ENCODE measurements at regions not wholly inside any gene's neighbourhood (a gene's known extent, or its start where the extent isn't known, plus 50 kb on each side); places are given as distances from the start of the nearest gene placed in this dataset.
"Not testable (repeated sequence)": the region's sequence is repeated elsewhere in the genome, so short reads cannot be mapped to it uniquely, and the experiment has no call there.

- DNase-seq (peak; percentile 13), ATAC-seq (ENCODE audit: insufficient read depth, low read depth) (no peak)
- H3K27ac ChIP-seq (ENCODE audit: low read length) = no peak overlapping the region
- TF ChIP-seq EZH2 (IDR thresholded peaks at IDR 0.05; ENCODE audit: borderline replicate concordance, low read depth, low read length, severe bottlenecking) = no peak
- peak; percentile 49 for TF ChIP-seq CTCF (IDR thresholded peaks at IDR 0.05; ENCODE audit: borderline replicate concordance, extremely low read depth, low read length, poor library complexity, severe bottlenecking)
- no peaks in the 10 kb centered on the region for H3K79me2 ChIP-seq (ENCODE audit: insufficient read depth, low read length)
- no peak overlapping the region for H3K4me3 ChIP-seq (ENCODE audit: low read depth in 1 of 2, low read length in 2 of 2)
- H4K20me1 ChIP-seq (ENCODE audit: insufficient read depth, low read length) = no peaks in the 10 kb centered on the region
- no peak overlapping the region for H3K4me2 ChIP-seq (ENCODE audit: insufficient read depth, low read length)
- H3K9ac ChIP-seq (ENCODE audit: low read depth, low read length) = no peak overlapping the region
- H3K27me3 ChIP-seq (ENCODE audit: insufficient read depth, low read length, poor library complexity) = no peaks in the 10 kb centered on the region
- H3K4me1 ChIP-seq (ENCODE audit: insufficient read depth, low read length) = peaks cover 10% of the 10 kb centered on the region
- no peak overlapping the region for H2AFZ ChIP-seq (ENCODE audit: low read depth, low read length)
- H3K36me3 ChIP-seq (ENCODE audit: insufficient read depth, low read length) = no peaks in the 10 kb centered on the region
- no peaks in the 10 kb centered on the region for H3K9me3 ChIP-seq (ENCODE audit: insufficient read depth, low read length, severe bottlenecking)
Measured at GRCh38 chr2:131673400-131674173, 145.9 kb downstream of the CCDC74A start.

GRCh38 chr2:131674174-131674507 lies 146.5 kb downstream of the CCDC74A start:
- Histone ChIP-seq H3K4me1 (ENCODE audit: insufficient read depth, low read length) (peaks cover 10% of the 10 kb centered on the region), H3K79me2 (ENCODE audit: insufficient read depth, low read length) (no peaks in the 10 kb centered on the region), H2AFZ (ENCODE audit: low read depth, low read length) (no peak overlapping the region), H4K20me1 (ENCODE audit: insufficient read depth, low read length) (no peaks in the 10 kb centered on the region), H3K4me3 (ENCODE audit: low read depth in 1 of 2, low read length in 2 of 2) (no peak overlapping the region), H3K4me2 (ENCODE audit: insufficient read depth, low read length) (no peak overlapping the region), H3K27ac (ENCODE audit: low read length) (no peak overlapping the region), H3K9me3 (ENCODE audit: insufficient read depth, low read length, severe bottlenecking) (no peaks in the 10 kb centered on the region), H3K27me3 (ENCODE audit: insufficient read depth, low read length, poor library complexity) (no peaks in the 10 kb centered on the region), H3K36me3 (ENCODE audit: insufficient read depth, low read length) (no peaks in the 10 kb centered on the region), H3K9ac (ENCODE audit: low read depth, low read length) (no peak overlapping the region)
- no peak for TF ChIP-seq EZH2 (IDR thresholded peaks at IDR 0.05; ENCODE audit: borderline replicate concordance, low read depth, low read length, severe bottlenecking)
- TF ChIP-seq CTCF (IDR thresholded peaks at IDR 0.05; ENCODE audit: borderline replicate concordance, extremely low read depth, low read length, poor library complexity, severe bottlenecking) = no peak
- ATAC-seq (ENCODE audit: insufficient read depth, low read depth) = no peak
- no peak for DNase-seq

- H3K27ac ChIP-seq (ENCODE audit: low read length); H3K4me2 ChIP-seq (ENCODE audit: insufficient read depth, low read length); H3K27me3 ChIP-seq (ENCODE audit: insufficient read depth, low read length, poor library complexity); H4K20me1 ChIP-seq (ENCODE audit: insufficient read depth, low read length); H2AFZ ChIP-seq (ENCODE audit: low read depth, low read length); DNase-seq; H3K9me3 ChIP-seq (ENCODE audit: insufficient read depth, low read length, severe bottlenecking); H3K36me3 ChIP-seq (ENCODE audit: insufficient read depth, low read length); H3K4me3 ChIP-seq (ENCODE audit: low read depth in 1 of 2, low read length in 2 of 2); ATAC-seq (ENCODE audit: insufficient read depth, low read depth); H3K79me2 ChIP-seq (ENCODE audit: insufficient read depth, low read length); H3K9ac ChIP-seq (ENCODE audit: low read depth, low read length): not testable (repeated sequence)
- H3K4me1 ChIP-seq (ENCODE audit: insufficient read depth, low read length) = peaks cover 15% of the 10 kb centered on the region
Measured at GRCh38 chr2:131681611-131682121, 154.0 kb downstream of the CCDC74A start.

GRCh38 chr2:131682122-131682944 lies 154.6 kb downstream of the CCDC74A start:
- Histone ChIP-seq H3K4me2 (ENCODE audit: insufficient read depth, low read length) (no peak overlapping the region), H3K9ac (ENCODE audit: low read depth, low read length) (no peak overlapping the region), H2AFZ (ENCODE audit: low read depth, low read length) (no peak overlapping the region), H3K79me2 (ENCODE audit: insufficient read depth, low read length) (no peaks in the 10 kb centered on the region), H3K36me3 (ENCODE audit: insufficient read depth, low read length) (no peaks in the 10 kb centered on the region), H3K9me3 (ENCODE audit: insufficient read depth, low read length, severe bottlenecking) (no peaks in the 10 kb centered on the region), H3K27me3 (ENCODE audit: insufficient read depth, low read length, poor library complexity) (no peaks in the 10 kb centered on the region), H4K20me1 (ENCODE audit: insufficient read depth, low read length) (no peaks in the 10 kb centered on the region), H3K27ac (ENCODE audit: low read length) (no peak overlapping the region), H3K4me1 (ENCODE audit: insufficient read depth, low read length) (peaks cover 15% of the 10 kb centered on the region), H3K4me3 (ENCODE audit: low read depth in 1 of 2, low read length in 2 of 2) (no peak overlapping the region)
- DNase-seq (no peak), ATAC-seq (ENCODE audit: insufficient read depth, low read depth) (no peak)
- TF ChIP-seq CTCF (IDR thresholded peaks at IDR 0.05; ENCODE audit: borderline replicate concordance, extremely low read depth, low read length, poor library complexity, severe bottlenecking) (no peak), EZH2 (IDR thresholded peaks at IDR 0.05; ENCODE audit: borderline replicate concordance, low read depth, low read length, severe bottlenecking) (no peak)

- peaks cover 15% of the 10 kb centered on the region for H3K4me1 ChIP-seq (ENCODE audit: insufficient read depth, low read length)
- H3K79me2 ChIP-seq (ENCODE audit: insufficient read depth, low read length); H3K27me3 ChIP-seq (ENCODE audit: insufficient read depth, low read length, poor library complexity); ATAC-seq (ENCODE audit: insufficient read depth, low read depth); H3K4me3 ChIP-seq (ENCODE audit: low read depth in 1 of 2, low read length in 2 of 2); H3K27ac ChIP-seq (ENCODE audit: low read length); DNase-seq; H3K9ac ChIP-seq (ENCODE audit: low read depth, low read length); H3K36me3 ChIP-seq (ENCODE audit: insufficient read depth, low read length); H3K9me3 ChIP-seq (ENCODE audit: insufficient read depth, low read length, severe bottlenecking); H4K20me1 ChIP-seq (ENCODE audit: insufficient read depth, low read length); H3K4me2 ChIP-seq (ENCODE audit: insufficient read depth, low read length); H2AFZ ChIP-seq (ENCODE audit: low read depth, low read length): not testable (repeated sequence)
Measured at GRCh38 chr2:131682945-131683330, 155.2 kb downstream of the CCDC74A start.

Measured in DND-41 (cell line).